AG04450 (cell line): ENCODE measurements at regions not wholly inside any gene's neighbourhood (a gene's known extent, or its start where the extent isn't known, plus 50 kb on each side); places are given as distances from the start of the nearest gene placed in this dataset.
"Not testable (repeated sequence)": the region's sequence is repeated elsewhere in the genome, so short reads cannot be mapped to it uniquely, and the experiment has no call there.

Source experiments
- CTCF ChIA-PET: fragments of 300-600, 350-600 bp; formaldehyde crosslinking; extraction: SDS; loops from one replicate; lab custom pipeline; 2022; ENCODE audit warnings: antibody characterized with exemption, inconsistent platforms; lab: Charles Lee
- POLR2A ChIA-PET: fragments of 350-600 bp; formaldehyde crosslinking; extraction: SDS; loops from one replicate; lab custom pipeline; 2021; ENCODE audit warnings: antibody characterized with exemption, inconsistent platforms; lab: Yijun Ruan, JAX
- DNase-seq: peaks from one replicate; pipeline ENCODE4 v3.0.0-alpha.2; 2011; ENCODE audit warnings: low read depth, low spot score
- H3K27ac ChIP-seq: one replicate; pipeline ENCODE4 v1.5.1; 2012; ENCODE audit warnings: low read depth, low read length, control low read depth
- H3K27me3 ChIP-seq: one replicate; pipeline ENCODE4 v1.6.0; 2012; ENCODE audit warnings: low read length; ENCODE audit not compliant: control insufficient read depth, insufficient read depth
- H3K4me3 ChIP-seq: 2 replicates; pipeline ENCODE4 v1.5.1; 2011; ENCODE audit warnings: mild to moderate bottlenecking, low read depth, low read length, control low read depth
- H3K9me3 ChIP-seq: 2 replicates; pipeline ENCODE4 v1.5.1; 2012; ENCODE audit warnings: low read length; ENCODE audit not compliant: control insufficient read depth, insufficient read depth
- CTCF ChIP-seq: IDR thresholded peaks from 2 replicates; pipeline ENCODE4 v1.5.1; 2011; ENCODE audit warnings: low read depth, low read length, control low read depth, inconsistent platforms

DNA sequence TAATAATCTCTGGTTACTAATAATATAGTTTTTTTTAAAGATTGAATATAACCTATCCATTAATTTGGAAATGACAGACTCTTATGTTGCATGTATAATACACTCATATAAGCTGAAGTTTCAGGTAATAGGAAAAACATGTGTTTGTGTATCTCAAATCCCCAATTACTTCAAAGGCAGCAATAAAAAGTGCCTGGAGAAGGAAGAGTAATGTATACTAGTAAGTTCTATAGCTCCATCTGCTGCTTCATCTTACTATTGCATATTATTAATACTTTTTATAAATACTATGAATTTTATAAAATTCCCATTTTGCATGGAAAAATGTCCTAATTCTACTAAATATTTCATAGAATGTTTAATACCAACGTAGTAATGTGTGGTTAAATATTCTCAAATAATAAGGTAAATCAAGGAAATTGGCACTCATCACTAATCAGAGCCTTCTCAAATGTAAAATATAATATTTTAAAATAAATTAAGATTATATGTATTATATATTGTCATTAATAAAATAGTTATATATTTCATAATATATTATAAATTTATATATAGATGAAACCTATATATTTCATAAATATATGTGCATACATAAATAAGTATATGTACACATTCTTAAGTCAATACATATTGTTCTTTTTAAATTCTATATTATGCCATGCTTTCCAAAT is 311.9 kb downstream of the HGF start:
- Histone ChIP-seq H3K4me3 (no peak overlapping the region), H3K9me3 (no peaks in the 10 kb centered on the region), H3K27ac (no peak overlapping the region), H3K27me3 (no peaks in the 10 kb centered on the region)
- DNase-seq, result no peak
- ChIA-PET POLR2A (no interaction called here), CTCF (interaction anchor here (0.6 to 4.0 kb wide), 15 partner anchors 10 to 1033 kb away, joined by 3 to 31 read pairs (median 4); partner anchors contain the start of gene SEMA3C)
- peak; percentile 58 for TF ChIP-seq CTCF

DNA sequence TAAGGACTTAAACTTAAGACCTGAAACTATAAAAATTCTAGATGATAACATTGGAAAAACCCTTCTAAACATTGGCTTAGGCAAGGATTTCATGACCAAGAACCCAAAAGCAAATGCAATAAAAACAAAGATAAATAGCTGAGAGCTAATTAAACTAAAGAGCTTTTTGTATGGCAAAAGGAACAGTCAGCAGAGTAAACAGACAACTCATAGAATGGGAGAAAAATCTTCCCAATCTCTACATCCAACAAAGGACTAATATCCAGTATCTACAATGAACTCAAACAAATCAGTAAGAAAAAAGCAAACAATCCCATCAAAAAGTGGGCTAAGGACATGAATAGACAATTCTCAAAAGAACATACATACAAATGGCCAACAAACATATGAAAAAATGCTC is 316.1 kb downstream of the HGF start:
- H3K4me3 ChIP-seq, H3K27ac ChIP-seq, H3K9me3 ChIP-seq, POLR2A ChIA-PET, H3K27me3 ChIP-seq, DNase-seq, CTCF ChIA-PET: not testable (repeated sequence)

DNA sequence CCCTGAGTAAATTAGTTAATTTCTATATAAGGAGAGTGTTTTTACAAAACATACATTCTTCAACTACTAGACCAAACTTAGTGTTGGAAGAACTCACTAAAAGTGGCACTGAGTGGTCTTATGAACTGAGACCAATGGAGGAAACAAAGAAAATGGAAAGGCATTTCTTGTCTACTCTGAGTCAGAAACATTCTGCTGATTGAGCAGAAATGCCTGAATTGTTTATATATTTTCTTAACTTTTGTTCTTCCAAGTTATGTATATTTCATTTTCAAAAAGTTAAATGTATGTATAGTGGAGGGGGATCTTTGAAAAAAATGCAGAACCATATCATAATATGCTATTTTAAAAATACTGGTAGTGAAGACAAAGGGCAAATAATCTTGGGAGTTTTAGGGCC is 320.7 kb downstream of the HGF start:
- Histone ChIP-seq H3K9me3 (no peaks in the 10 kb centered on the region), H3K27ac (no peak overlapping the region), H3K4me3 (no peak overlapping the region), H3K27me3 (no peaks in the 10 kb centered on the region)
- ChIA-PET POLR2A (no interaction called here), CTCF (no interaction called here)
- no peak for TF ChIP-seq CTCF
- no peak for DNase-seq

- POLR2A ChIA-PET, result no interaction called here
Observed at GRCh38 chr7:81447351-81447952, 322.4 kb downstream of the HGF start.

GRCh38 chr7:81446212-81446611 is 323.6 kb downstream of the HGF start:
- no peak for TF ChIP-seq CTCF
- no peak overlapping the region for H3K4me3 ChIP-seq
- ChIA-PET POLR2A (no interaction called here), CTCF (interaction anchor here (0.7 kb wide), 1 partner anchor 525 kb away, joined by 3 read pairs; no protein-coding TSS in a partner anchor)
- no peak overlapping the region for H3K27ac ChIP-seq
- DNase-seq, result no peak
- no peaks in the 10 kb centered on the region for H3K27me3 ChIP-seq
- no peaks in the 10 kb centered on the region for H3K9me3 ChIP-seq

More at GRCh38 chr7:81447351-81447952, 322.4 kb downstream of the HGF start:
- peak; percentile 15 for DNase-seq
- H3K9me3 ChIP-seq, result no peaks in the 10 kb centered on the region
- no peaks in the 10 kb centered on the region for H3K27me3 ChIP-seq
- H3K27ac ChIP-seq, result no peak overlapping the region
- CTCF ChIA-PET, result interaction anchor here (0.9 to 1.0 kb wide), 3 partner anchors 9 to 747 kb away, joined by 3 read pairs; no protein-coding TSS in a partner anchor
- peak; percentile 69 for TF ChIP-seq CTCF
- no peak overlapping the region for H3K4me3 ChIP-seq
